HFFc6 (cell line): ENCODE measurements at regions not wholly inside any gene's neighbourhood (a gene's known extent, or its start where the extent isn't known, plus 50 kb on each side); places are given as distances from the start of the nearest gene placed in this dataset.

Source experiments
- DNase-seq: peaks from one replicate; pipeline ENCODE4 v3.0.0-alpha.2; 2018
- H3K27ac Mint-ChIP-seq: 2 replicates; pipeline ENCODE4 v1.8.0; 2020; ENCODE audit warnings: mild to moderate bottlenecking, mixed read lengths
- H3K27me3 Mint-ChIP-seq: 2 replicates; pipeline ENCODE4 v1.8.0; 2021; ENCODE audit warnings: mild to moderate bottlenecking, moderate library complexity, mixed read lengths; ENCODE audit not compliant: insufficient read depth
- H3K36me3 Mint-ChIP-seq: 2 replicates; pipeline ENCODE4 v1.8.0; 2021; ENCODE audit warnings: low read depth, mixed read lengths
- H3K4me1 Mint-ChIP-seq: 2 replicates; pipeline ENCODE4 v1.8.0; 2020; ENCODE audit warnings: low read depth, mixed read lengths
- H3K4me3 Mint-ChIP-seq: 2 replicates; pipeline ENCODE4 v1.8.0; 2020; ENCODE audit warnings: mild to moderate bottlenecking, moderate library complexity, mixed read lengths
- H3K9me3 Mint-ChIP-seq: 2 replicates; pipeline ENCODE4 v1.8.0; 2020; ENCODE audit warnings: mild to moderate bottlenecking, mixed read lengths
- TF ChIP-seq, protein P1 (sequence below): fragments of 200-600 bp; sonication (generic); IDR thresholded peaks from 2 replicates; pipeline ENCODE4 v1.5.0; 2021; ENCODE audit warnings: antibody characterized with exemption, mild to moderate bottlenecking

GRCh38 chrX:44400588-44400987, 57.1 kb upstream of the EFHC2 start:
- H3K4me3 Mint-ChIP-seq, result no peak overlapping the region

GRCh38 chrX:44400161-44400560, 56.7 kb upstream of the EFHC2 start:
- H3K4me1 Mint-ChIP-seq, result peaks cover 16% of the 10 kb centered on the region
- H3K27me3 Mint-ChIP-seq, result peaks cover 3% of the 10 kb centered on the region; the same call in 1 of the 2 replicates
- H3K9me3 Mint-ChIP-seq, result no peaks in the 10 kb centered on the region
- no peaks in the 10 kb centered on the region for H3K36me3 Mint-ChIP-seq
- no peak overlapping the region for H3K4me3 Mint-ChIP-seq
- DNase-seq, result no peak
- TF ChIP-seq, protein P1, sequence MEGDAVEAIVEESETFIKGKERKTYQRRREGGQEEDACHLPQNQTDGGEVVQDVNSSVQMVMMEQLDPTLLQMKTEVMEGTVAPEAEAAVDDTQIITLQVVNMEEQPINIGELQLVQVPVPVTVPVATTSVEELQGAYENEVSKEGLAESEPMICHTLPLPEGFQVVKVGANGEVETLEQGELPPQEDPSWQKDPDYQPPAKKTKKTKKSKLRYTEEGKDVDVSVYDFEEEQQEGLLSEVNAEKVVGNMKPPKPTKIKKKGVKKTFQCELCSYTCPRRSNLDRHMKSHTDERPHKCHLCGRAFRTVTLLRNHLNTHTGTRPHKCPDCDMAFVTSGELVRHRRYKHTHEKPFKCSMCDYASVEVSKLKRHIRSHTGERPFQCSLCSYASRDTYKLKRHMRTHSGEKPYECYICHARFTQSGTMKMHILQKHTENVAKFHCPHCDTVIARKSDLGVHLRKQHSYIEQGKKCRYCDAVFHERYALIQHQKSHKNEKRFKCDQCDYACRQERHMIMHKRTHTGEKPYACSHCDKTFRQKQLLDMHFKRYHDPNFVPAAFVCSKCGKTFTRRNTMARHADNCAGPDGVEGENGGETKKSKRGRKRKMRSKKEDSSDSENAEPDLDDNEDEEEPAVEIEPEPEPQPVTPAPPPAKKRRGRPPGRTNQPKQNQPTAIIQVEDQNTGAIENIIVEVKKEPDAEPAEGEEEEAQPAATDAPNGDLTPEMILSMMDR, result no peak
- H3K27ac Mint-ChIP-seq, result no peak overlapping the region

More at GRCh38 chrX:44400588-44400987, 57.1 kb upstream of the EFHC2 start:
- TF ChIP-seq, protein P1, result no peak
- Mint-ChIP-seq H3K4me1 (peaks cover 16% of the 10 kb centered on the region), H3K27me3 (peaks cover 3% of the 10 kb centered on the region; the same call in 1 of the 2 replicates), H3K36me3 (no peaks in the 10 kb centered on the region), H3K27ac (no peak overlapping the region), H3K9me3 (no peaks in the 10 kb centered on the region)
- DNase-seq, result peak; percentile 75
